HEK293T (cell line): ENCODE measurements at regions not wholly inside any gene's neighbourhood (a gene's known extent, or its start where the extent isn't known, plus 50 kb on each side); places are given as distances from the start of the nearest gene placed in this dataset.

Experiments
- CTCF ChIA-PET: fragments of 350-600 bp; formaldehyde crosslinking; extraction: SDS; loops from one replicate; lab custom pipeline; 2021; ENCODE audit warnings: antibody characterized with exemption, inconsistent platforms; lab: Yijun Ruan, JAX
- POLR2A ChIA-PET: fragments of 350-600 bp; formaldehyde crosslinking; extraction: SDS; loops from one replicate; lab custom pipeline; 2020; ENCODE audit warnings: antibody characterized with exemption, inconsistent platforms; lab: Yijun Ruan, JAX
- DNase-seq: peaks from one replicate; pipeline ENCODE4 v3.0.0; 2012; ENCODE audit warnings: mixed read lengths; ENCODE audit errors: extremely low spot score
- ARNT ChIP-seq: fragments of 450-650 bp; IDR thresholded peaks from 2 replicates; pipeline ENCODE4 v1.6.1; 2017; ENCODE audit warnings: mild to moderate bottlenecking
- BHLHE40 ChIP-seq: fragments of 450-650 bp; IDR thresholded peaks from 2 replicates; pipeline ENCODE4 v1.6.1; 2016; ENCODE audit warnings: mild to moderate bottlenecking, moderate library complexity, borderline replicate concordance
- CTBP1 ChIP-seq: fragments of 450-650 bp; IDR thresholded peaks from 2 replicates; pipeline ENCODE4 v1.6.1; 2016; ENCODE audit warnings: borderline replicate concordance
- ELF4 ChIP-seq: fragments of 450-650 bp; IDR thresholded peaks from 2 replicates; pipeline ENCODE4 v1.6.1; 2017; ENCODE audit warnings: antibody characterized with exemption
- FOXA1 ChIP-seq: fragments of 450-650 bp; IDR thresholded peaks from 2 replicates; pipeline ENCODE4 v1.6.1; 2016; ENCODE audit warnings: mild to moderate bottlenecking
- FOXK2 ChIP-seq: fragments of 450-650 bp; IDR thresholded peaks from 2 replicates; pipeline ENCODE4 v1.6.1; 2016; ENCODE audit warnings: mild to moderate bottlenecking
- FOXM1 ChIP-seq: fragments of 450-650 bp; IDR thresholded peaks from 2 replicates; pipeline ENCODE4 v1.6.1; 2017; ENCODE audit warnings: mild to moderate bottlenecking, borderline replicate concordance
- HDGF ChIP-seq: fragments of 450-650 bp; IDR thresholded peaks from 2 replicates; pipeline ENCODE4 v1.6.1; 2017; ENCODE audit warnings: antibody characterized with exemption, borderline replicate concordance
- L3MBTL2 ChIP-seq: fragments of 450-650 bp; conservative IDR thresholded peaks from 2 replicates; pipeline ENCODE4 v1.6.1; 2016; ENCODE audit warnings: mild to moderate bottlenecking
- LEF1 ChIP-seq: fragments of 450-650 bp; IDR thresholded peaks from 2 replicates; pipeline ENCODE4 v1.6.1; 2017; ENCODE audit warnings: mild to moderate bottlenecking, borderline replicate concordance
- NFRKB ChIP-seq: fragments of 450-650 bp; IDR thresholded peaks from 2 replicates; pipeline ENCODE4 v1.6.1; 2016; ENCODE audit warnings: mild to moderate bottlenecking, moderate library complexity
- PKNOX1 ChIP-seq: fragments of 450-650 bp; IDR thresholded peaks from 2 replicates; pipeline ENCODE4 v1.6.1; 2016
- SP1 ChIP-seq: fragments of 450-650 bp; IDR thresholded peaks from 2 replicates; pipeline ENCODE4 v1.6.1; 2017
- SUZ12 ChIP-seq: fragments of 450-650 bp; IDR thresholded peaks from 2 replicates; pipeline ENCODE4 v1.6.1; 2016; ENCODE audit warnings: mild to moderate bottlenecking
- TARDBP ChIP-seq: fragments of 450-650 bp; IDR thresholded peaks from 2 replicates; pipeline ENCODE4 v1.6.1; 2016
- ZNF384 ChIP-seq: fragments of 450-650 bp; IDR thresholded peaks from 2 replicates; pipeline ENCODE4 v1.6.1; 2016

DNA sequence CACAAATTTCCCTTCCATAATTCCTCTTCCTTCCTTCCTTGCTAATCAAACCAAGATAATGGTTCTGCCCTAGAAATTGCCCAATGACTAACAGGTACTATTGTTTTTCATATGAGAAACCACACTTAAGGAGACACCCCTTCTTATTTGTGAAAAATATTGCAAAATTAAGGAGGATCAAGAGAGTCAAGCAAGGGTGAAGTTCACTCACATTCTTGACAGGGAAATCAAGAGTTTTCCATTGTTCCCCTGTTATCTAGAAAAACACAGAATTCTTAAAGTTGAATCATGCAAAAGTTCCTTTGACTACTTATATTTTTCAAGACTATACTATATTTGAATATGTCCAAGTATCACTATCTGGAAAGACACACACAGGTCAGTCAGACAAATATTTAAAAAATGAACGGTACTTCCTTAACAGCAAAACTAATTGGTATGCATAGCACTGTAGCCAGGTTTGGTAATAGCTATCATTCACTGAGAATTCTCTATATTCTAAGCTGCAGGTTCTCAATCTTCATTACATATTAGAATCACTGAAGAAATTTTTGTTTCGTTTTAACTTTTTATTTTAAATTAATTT, 897.2 kb downstream of the DIAPH3 start:
- ChIA-PET POLR2A (no interaction called here), CTCF (no interaction called here)
- no peak for TF ChIP-seq HDGF
- TF ChIP-seq TARDBP, result no peak
- TF ChIP-seq FOXK2, result no peak
- TF ChIP-seq BHLHE40, result no peak
- no peak for TF ChIP-seq FOXM1
- TF ChIP-seq ARNT, result no peak
- TF ChIP-seq FOXA1, result no peak
- no peak for TF ChIP-seq LEF1
- TF ChIP-seq ZNF384, result no peak
- DNase-seq, result no peak

DNA sequence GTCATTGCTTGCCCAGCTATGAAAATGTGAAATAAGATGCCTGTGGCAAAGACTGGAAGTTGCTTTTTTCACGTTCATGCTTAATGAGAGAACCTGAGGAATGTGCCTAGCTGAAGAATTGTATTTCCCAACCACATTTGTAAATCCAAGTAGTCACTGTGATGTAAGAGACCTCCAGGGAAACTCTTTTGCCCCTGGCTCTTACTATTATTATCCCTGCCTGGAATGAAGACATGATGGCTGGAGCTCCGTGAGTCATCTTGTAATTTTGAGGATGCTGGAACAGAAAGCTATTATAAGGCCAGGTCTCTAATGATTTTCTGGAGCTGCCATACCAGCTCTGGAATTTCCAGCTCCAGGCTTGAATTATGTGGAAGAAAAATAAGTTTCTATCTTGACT, 894.3 kb downstream of the DIAPH3 start:
- TF ChIP-seq FOXM1 (no peak), NFRKB (no peak), SUZ12 (no peak), ARNT (no peak), BHLHE40 (no peak), TARDBP (no peak)
- ChIA-PET CTCF (no interaction called here), POLR2A (no interaction called here)
- no peak for DNase-seq

DNA sequence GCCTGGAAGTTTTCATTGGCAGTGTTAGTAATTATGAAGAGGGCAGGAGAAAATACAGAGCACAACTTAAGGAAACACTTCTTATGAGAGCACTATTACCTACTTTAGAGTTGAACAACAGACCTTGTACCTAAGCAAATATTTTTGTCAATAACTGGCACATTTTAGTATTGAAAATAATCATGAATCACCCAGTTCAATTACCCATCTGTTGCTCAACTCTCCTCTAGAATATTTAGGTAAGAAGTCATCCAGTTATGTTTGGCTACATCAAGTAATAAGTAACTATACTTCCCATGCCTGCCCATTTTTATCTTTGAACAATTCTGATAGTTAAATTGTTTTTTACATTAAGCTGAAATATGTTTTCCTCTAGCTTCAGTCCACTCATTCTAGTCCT, 893.4 kb downstream of the DIAPH3 start:
- TF ChIP-seq TARDBP (no peak), CTBP1 (no peak), LEF1 (no peak)
- ChIA-PET POLR2A (no interaction called here), CTCF (no interaction called here)
- no peak for DNase-seq

GRCh38 chr13:59274958-59275727, 888.6 kb downstream of the DIAPH3 start:
- CTCF ChIA-PET, result no interaction called here
- POLR2A ChIA-PET, result no interaction called here
- no peak for TF ChIP-seq NFRKB
- TF ChIP-seq TARDBP, result no peak
- no peak for TF ChIP-seq HDGF
- no peak for TF ChIP-seq FOXM1
- TF ChIP-seq FOXK2, result no peak
- TF ChIP-seq SUZ12, result no peak
- no peak for TF ChIP-seq CTBP1
- TF ChIP-seq ELF4, result no peak
- TF ChIP-seq ARNT, result no peak
- TF ChIP-seq ZNF384, result no peak
- TF ChIP-seq LEF1, result no peak
- TF ChIP-seq BHLHE40, result no peak
- TF ChIP-seq PKNOX1, result no peak
- no peak for TF ChIP-seq FOXA1
- no peak for DNase-seq

DNA sequence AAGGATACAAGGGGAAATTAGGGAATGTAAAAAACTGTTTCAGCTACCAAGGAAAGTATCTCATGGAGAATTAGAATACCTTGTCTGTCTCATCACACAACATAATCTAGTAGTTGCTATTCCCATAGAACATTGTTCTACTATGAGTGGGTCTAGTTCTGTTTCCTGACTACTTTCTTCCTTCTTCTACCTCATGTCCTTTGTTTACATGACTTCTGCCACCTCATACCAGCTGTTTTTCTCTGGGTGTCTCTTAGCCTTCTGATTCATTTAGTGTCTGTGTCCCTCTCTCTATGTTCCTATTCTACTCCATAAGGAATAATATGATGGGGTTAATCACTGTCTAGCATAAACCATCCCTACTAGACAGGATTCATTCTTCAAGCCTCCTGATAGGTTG, 887.3 kb downstream of the DIAPH3 start:
- ChIA-PET CTCF (no interaction called here), POLR2A (no interaction called here)
- DNase-seq, result no peak
- TF ChIP-seq SUZ12 (no peak), L3MBTL2 (no peak), ZNF384 (no peak), ARNT (no peak), FOXK2 (no peak), NFRKB (no peak), ELF4 (no peak), CTBP1 (no peak), HDGF (no peak), PKNOX1 (no peak), SP1 (no peak), FOXM1 (no peak)

GRCh38 chr13:59277106-59277505, 886.6 kb downstream of the DIAPH3 start:
- CTCF ChIA-PET, result interaction anchor here (0.5 kb wide), 1 partner anchor 1073 kb away, joined by 4 read pairs; no protein-coding TSS in a partner anchor
- POLR2A ChIA-PET, result no interaction called here
- TF ChIP-seq SP1, result no peak
- TF ChIP-seq ZNF384, result no peak
- no peak for TF ChIP-seq ELF4
- TF ChIP-seq TARDBP, result no peak
- TF ChIP-seq ARNT, result no peak
- no peak for DNase-seq

- DNase-seq, result no peak
- no peak for TF ChIP-seq FOXM1
- ChIA-PET CTCF (no interaction called here), POLR2A (no interaction called here)
These were observed 884.7 kb downstream of the DIAPH3 start for GRCh38 chr13:59279028-59279427.

- ChIA-PET CTCF (no interaction called here), POLR2A (no interaction called here)
- TF ChIP-seq BHLHE40 (no peak), LEF1 (no peak), SUZ12 (no peak), ELF4 (no peak), FOXK2 (no peak), L3MBTL2 (no peak), NFRKB (no peak), ZNF384 (no peak), PKNOX1 (no peak), FOXM1 (no peak), TARDBP (no peak)
These were observed 884.2 kb downstream of the DIAPH3 start for GRCh38 chr13:59279576-59279975.

More at GRCh38 chr13:59279576-59279975, 884.2 kb downstream of the DIAPH3 start:
- DNase-seq, result no peak
